ENCODE measurements at regions not wholly inside any gene's neighbourhood (a gene's known extent, or its start where the extent isn't known, plus 50 kb on each side); places are given as distances from the start of the nearest gene placed in this dataset.

GRCh38 chr13:74024314-74024713, 109.9 kb downstream of the KLF12 start:
- Histone ChIP-seq H3K4me3 (no peak overlapping the region), H3K4me1 (no peaks in the 10 kb centered on the region), H3K9me3 (no peaks in the 10 kb centered on the region), H3K36me3 (replicated peaks in 1 of 2; ENCODE audit: insufficient read depth in 1 of 2, low read depth in 2 of 2) (no peaks in the 10 kb centered on the region), H3K27ac (no peak overlapping the region), H3K27me3 (no peaks in the 10 kb centered on the region)
- no peak for ATAC-seq
- WGBS, 2 donors: 60 to 76% methylated on average over 4 of the region's 4 CpGs
- DNase-seq: no peak
- intact Hi-C loops (cut with DNase I): no loop called here
- TF ChIP-seq CTCF (IDR thresholded peaks at IDR 0.05): no peak
- TF ChIP-seq POLR2A (IDR thresholded peaks at IDR 0.05): no peak

GRCh38 chr13:74023484-74023883, 110.7 kb downstream of the KLF12 start:
- intact Hi-C loops (cut with DNase I): no loop called here
- WGBS, 2 donors: 84 to 90% methylated on average over 2 of the region's 2 CpGs
- no peak for ATAC-seq
- TF ChIP-seq CTCF (IDR thresholded peaks at IDR 0.05) (no peak), POLR2A (IDR thresholded peaks at IDR 0.05) (no peak)
- H3K36me3 ChIP-seq (replicated peaks in 1 of 2; ENCODE audit: insufficient read depth in 1 of 2, low read depth in 2 of 2): no peaks in the 10 kb centered on the region
- no peaks in the 10 kb centered on the region for H3K4me1 ChIP-seq
- H3K27ac ChIP-seq: no peak overlapping the region
- no peak for DNase-seq
- no peaks in the 10 kb centered on the region for H3K9me3 ChIP-seq
- no peaks in the 10 kb centered on the region for H3K27me3 ChIP-seq
- H3K4me3 ChIP-seq: no peak overlapping the region

- intact Hi-C loops (cut with DNase I): no loop called here
- Histone ChIP-seq H3K27ac (no peak overlapping the region), H3K4me3 (no peak overlapping the region), H3K4me1 (no peaks in the 10 kb centered on the region), H3K36me3 (replicated peaks in 1 of 2; ENCODE audit: insufficient read depth in 1 of 2, low read depth in 2 of 2) (no peaks in the 10 kb centered on the region), H3K9me3 (no peaks in the 10 kb centered on the region), H3K27me3 (no peaks in the 10 kb centered on the region)
- ATAC-seq: no peak
- no peak for DNase-seq
- 31 to 37% methylated on average over 2 of the region's 2 CpGs for WGBS, 2 donors
- no peak for TF ChIP-seq POLR2A (IDR thresholded peaks at IDR 0.05)
- TF ChIP-seq CTCF (IDR thresholded peaks at IDR 0.05): no peak
Observed at GRCh38 chr13:74021505-74021904, 112.7 kb downstream of the KLF12 start.

GRCh38 chr13:74018062-74018431, 116.2 kb downstream of the KLF12 start:
- Histone ChIP-seq H3K36me3 (replicated peaks in 1 of 2; ENCODE audit: insufficient read depth in 1 of 2, low read depth in 2 of 2) (no peaks in the 10 kb centered on the region), H3K4me1 (no peaks in the 10 kb centered on the region), H3K9me3 (no peaks in the 10 kb centered on the region), H3K27ac (no peak overlapping the region), H3K4me3 (no peak overlapping the region), H3K27me3 (no peaks in the 10 kb centered on the region)
- no peak for DNase-seq
- 77 to 83% methylated on average over 1 of the region's 1 CpG for WGBS, 2 donors
- no peak for ATAC-seq
- TF ChIP-seq POLR2A (IDR thresholded peaks at IDR 0.05) (no peak), CTCF (IDR thresholded peaks at IDR 0.05) (no peak)
- intact Hi-C loops (cut with DNase I): no loop called here

- no peaks in the 10 kb centered on the region for H3K36me3 ChIP-seq (replicated peaks in 1 of 2; ENCODE audit: insufficient read depth in 1 of 2, low read depth in 2 of 2)
- no peaks in the 10 kb centered on the region for H3K9me3 ChIP-seq
- DNase-seq (no peak), ATAC-seq (no peak)
- no peak overlapping the region for H3K27ac ChIP-seq
- H3K4me1 ChIP-seq: no peaks in the 10 kb centered on the region
- 69 to 70% methylated on average over 4 of the region's 4 CpGs for WGBS, 2 donors
- TF ChIP-seq POLR2A (IDR thresholded peaks at IDR 0.05) (no peak), CTCF (IDR thresholded peaks at IDR 0.05) (no peak)
- H3K27me3 ChIP-seq: no peaks in the 10 kb centered on the region
- no peak overlapping the region for H3K4me3 ChIP-seq
- intact Hi-C loops (cut with DNase I): no loop called here
Observed at GRCh38 chr13:74017301-74018061, 116.7 kb downstream of the KLF12 start.

Measured in body of pancreas (tissue), 4 donors.